Smooth muscle cell (in vitro differentiated cells): ENCODE measurements at regions not wholly inside any gene's neighbourhood (a gene's known extent, or its start where the extent isn't known, plus 50 kb on each side); places are given as distances from the start of the nearest gene placed in this dataset.

Experiments used
- DNase-seq: peaks from one replicate; lab custom pipeline; 2025; ENCODE audit not compliant: unreplicated experiment; lab: John Stamatoyannopoulos, UW
- H2AFZ ChIP-seq: fragments of 200-600 bp; sonication (generic); 2 replicates; pipeline ENCODE4 v1.6.0; 2016; ENCODE audit warnings: antibody characterized with exemption, low read depth, mild to moderate bottlenecking
- H3F3A ChIP-seq: fragments of 200-600 bp; sonication (generic); 2 replicates; pipeline ENCODE4 v1.6.0; 2017; ENCODE audit warnings: antibody characterized with exemption, low read depth
- H3K27ac ChIP-seq: fragments of 200-600 bp; sonication (generic); 2 replicates; pipeline ENCODE4 v1.5.1; 2016; ENCODE audit warnings: low read depth, mild to moderate bottlenecking
- H3K27me3 ChIP-seq: fragments of 200-600 bp; sonication (generic); 2 replicates; pipeline ENCODE4 v1.6.1; 2016; ENCODE audit warnings: low read depth, mild to moderate bottlenecking
- H3K36me3 ChIP-seq: fragments of 200-600 bp; sonication (generic); 2 replicates; pipeline ENCODE4 v1.5.1; 2016; ENCODE audit warnings: low read depth
- H3K4me1 ChIP-seq: fragments of 200-600 bp; sonication (generic); 2 replicates; pipeline ENCODE4 v1.5.1; 2016; ENCODE audit warnings: low read depth
- H3K4me2 ChIP-seq: fragments of 200-600 bp; sonication (generic); 2 replicates; pipeline ENCODE4 v1.6.0; 2016; ENCODE audit warnings: mild to moderate bottlenecking
- H3K4me3 ChIP-seq: fragments of 200-600 bp; sonication (generic); 2 replicates; pipeline ENCODE4 v1.5.1; 2016; ENCODE audit warnings: mild to moderate bottlenecking
- H3K79me2 ChIP-seq: fragments of 200-600 bp; sonication (generic); 2 replicates; pipeline ENCODE4 v1.6.0; 2016; ENCODE audit warnings: low read depth, mild to moderate bottlenecking
- H3K9ac ChIP-seq: fragments of 200-600 bp; sonication (generic); 2 replicates; pipeline ENCODE4 v1.6.0; 2016; ENCODE audit warnings: low read depth
- H3K9me3 ChIP-seq: fragments of 200-600 bp; sonication (generic); replicated peaks from 2 replicates; pipeline ENCODE4 v1.5.1; 2016; ENCODE audit warnings: low read depth
- H4K20me1 ChIP-seq: fragments of 200-600 bp; sonication (generic); 2 replicates; pipeline ENCODE4 v1.6.0; 2016; ENCODE audit warnings: low read depth
- CTCF ChIP-seq: fragments of 200-600 bp; sonication (generic); IDR thresholded peaks from 2 replicates; pipeline ENCODE4 v1.5.1; 2017; ENCODE audit warnings: borderline replicate concordance, mild to moderate bottlenecking, antibody characterized with exemption; ENCODE audit not compliant: insufficient read depth, poor library complexity, severe bottlenecking
- WGBS: methylation state at CpG from one replicate; pipeline ENCODE4 v1.1.7; 2016; ENCODE audit warnings: low lambda C conversion rate; 5-methylcytosine and 5-hydroxymethylcytosine counted together

- Histone ChIP-seq H3K4me1 (no peaks in the 10 kb centered on the region), H3K27ac (no peak overlapping the region), H4K20me1 (no peaks in the 10 kb centered on the region), H2AFZ (no peak overlapping the region), H3K9ac (no peak overlapping the region), H3K4me3 (no peak overlapping the region), H3K9me3 (no peaks in the 10 kb centered on the region), H3K27me3 (peaks cover 3% of the 10 kb centered on the region), H3F3A (no peaks in the 10 kb centered on the region), H3K36me3 (no peaks in the 10 kb centered on the region), H3K79me2 (no peaks in the 10 kb centered on the region), H3K4me2 (no peak overlapping the region)
- no peak for DNase-seq
- 81% methylated on average over 5 of the region's 5 CpGs for WGBS
- no peak for TF ChIP-seq CTCF
Measured at GRCh38 chr2:176734868-176735267, 465.6 kb downstream of the MTX2 start.

DNA sequence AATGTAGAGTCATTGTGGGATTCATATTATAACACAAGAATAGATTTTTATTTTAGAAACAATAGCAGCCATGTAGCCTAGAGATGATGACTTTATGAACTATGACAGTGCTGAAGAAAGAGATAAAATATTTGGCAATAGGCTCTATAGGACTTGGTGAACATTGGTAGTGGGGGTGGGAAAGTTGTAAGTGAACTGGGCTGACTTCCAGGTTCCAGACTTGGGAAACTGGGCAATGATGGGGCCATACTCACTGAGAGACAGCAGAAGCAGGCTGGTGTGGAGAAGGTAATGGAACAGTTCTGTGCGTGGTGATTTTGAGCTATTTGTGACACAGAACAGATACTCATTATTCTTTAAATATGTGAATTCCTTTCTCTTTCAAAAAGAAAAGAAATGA lies 470.3 kb upstream of the HNRNPA3 start:
- no peak for DNase-seq
- H3F3A ChIP-seq: no peaks in the 10 kb centered on the region
- WGBS: 95% methylated on average over 1 of the region's 1 CpG
- H3K9me3 ChIP-seq: no peaks in the 10 kb centered on the region
- no peak overlapping the region for H3K9ac ChIP-seq
- TF ChIP-seq CTCF: no peak
- no peaks in the 10 kb centered on the region for H3K4me1 ChIP-seq
- H3K4me3 ChIP-seq: no peak overlapping the region
- H3K36me3 ChIP-seq: no peaks in the 10 kb centered on the region
- H3K27me3 ChIP-seq: peaks cover 28% of the 10 kb centered on the region
- no peaks in the 10 kb centered on the region for H4K20me1 ChIP-seq
- H3K4me2 ChIP-seq: no peak overlapping the region
- no peak overlapping the region for H2AFZ ChIP-seq
- no peak overlapping the region for H3K27ac ChIP-seq
- no peaks in the 10 kb centered on the region for H3K79me2 ChIP-seq

GRCh38 chr2:176743671-176744070 lies 468.9 kb upstream of the HNRNPA3 start:
- no peak overlapping the region for H3K4me2 ChIP-seq
- WGBS: 90% methylated on average over 3 of the region's 3 CpGs
- H3K79me2 ChIP-seq: no peaks in the 10 kb centered on the region
- no peak overlapping the region for H3K4me3 ChIP-seq
- H3F3A ChIP-seq: no peaks in the 10 kb centered on the region
- H2AFZ ChIP-seq: no peak overlapping the region
- H4K20me1 ChIP-seq: no peaks in the 10 kb centered on the region
- H3K36me3 ChIP-seq: no peaks in the 10 kb centered on the region
- no peaks in the 10 kb centered on the region for H3K4me1 ChIP-seq
- peaks cover 31% of the 10 kb centered on the region for H3K27me3 ChIP-seq
- no peak for DNase-seq
- H3K27ac ChIP-seq: no peak overlapping the region
- no peak overlapping the region for H3K9ac ChIP-seq
- no peak for TF ChIP-seq CTCF
- no peaks in the 10 kb centered on the region for H3K9me3 ChIP-seq

DNA sequence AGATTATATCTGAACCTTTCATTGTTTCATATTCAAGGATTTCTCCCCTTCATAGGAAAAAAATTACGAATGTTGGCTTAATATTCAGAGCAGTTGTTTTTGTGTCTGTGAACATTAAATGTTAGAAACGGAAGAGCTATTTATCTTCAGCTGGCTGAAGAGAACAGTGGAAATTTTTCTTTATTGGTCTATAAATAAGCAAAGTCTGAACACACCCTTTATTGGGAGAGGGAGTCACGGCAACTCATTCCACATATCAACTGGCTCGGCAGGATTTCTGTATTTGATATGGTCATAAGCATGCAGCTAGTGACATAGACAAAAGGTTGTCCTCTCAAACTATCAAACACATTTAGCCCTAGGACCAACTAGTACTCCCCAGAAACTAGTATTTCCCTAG lies 468.4 kb upstream of the HNRNPA3 start:
- no peak overlapping the region for H3K4me3 ChIP-seq
- no peak overlapping the region for H3K27ac ChIP-seq
- no peaks in the 10 kb centered on the region for H3K36me3 ChIP-seq
- no peak for DNase-seq
- H3F3A ChIP-seq: no peaks in the 10 kb centered on the region
- no peak for TF ChIP-seq CTCF
- peaks cover 34% of the 10 kb centered on the region for H3K27me3 ChIP-seq
- no peak overlapping the region for H3K9ac ChIP-seq
- no peaks in the 10 kb centered on the region for H3K9me3 ChIP-seq
- no peaks in the 10 kb centered on the region for H3K79me2 ChIP-seq
- H3K4me2 ChIP-seq: no peak overlapping the region
- H4K20me1 ChIP-seq: no peaks in the 10 kb centered on the region
- H2AFZ ChIP-seq: no peak overlapping the region
- 85% methylated on average over 4 of the region's 4 CpGs for WGBS
- no peaks in the 10 kb centered on the region for H3K4me1 ChIP-seq
